SJCRH30 (cell line): ENCODE measurements at regions not wholly inside any gene's neighbourhood (a gene's known extent, or its start where the extent isn't known, plus 50 kb on each side); places are given as distances from the start of the nearest gene placed in this dataset.

ENCODE experiments used
- DNase-seq, 2 experiments: peaks; one replicate each; pipeline ENCODE4 v3.0.0-alpha.2; 2015 to 2020
- H3K27ac ChIP-seq: fragments of 250-450 bp; sonication (Bioruptor Pico); 2 replicates; pipeline ENCODE4 v1.5.1; 2020; ENCODE audit warnings: mild to moderate bottlenecking, moderate library complexity
- H3K27me3 ChIP-seq: fragments of 250-450 bp; sonication (Bioruptor Pico); 2 replicates; pipeline ENCODE4 v1.5.1; 2020; ENCODE audit warnings: mild to moderate bottlenecking, moderate library complexity
- H3K36me3 ChIP-seq: fragments of 250-450 bp; sonication (Bioruptor Pico); 2 replicates; pipeline ENCODE4 v1.5.1; 2020; ENCODE audit warnings: mild to moderate bottlenecking, moderate library complexity
- H3K4me1 ChIP-seq: fragments of 250-450 bp; sonication (Bioruptor Pico); 2 replicates; pipeline ENCODE4 v1.5.1; 2020; ENCODE audit warnings: mild to moderate bottlenecking, moderate library complexity
- H3K4me3 ChIP-seq: fragments of 250-450 bp; sonication (Bioruptor Pico); 2 replicates; pipeline ENCODE4 v1.5.1; 2020; ENCODE audit warnings: mild to moderate bottlenecking, moderate library complexity
- H3K9me3 ChIP-seq: fragments of 250-450 bp; sonication (Bioruptor Pico); replicated peaks from 2 replicates; pipeline ENCODE4 v1.5.1; 2020; ENCODE audit warnings: mild to moderate bottlenecking, moderate library complexity

- Histone ChIP-seq H3K27ac (no peak overlapping the region), H3K27me3 (peaks cover 72% of the 10 kb centered on the region), H3K4me3 (no peak overlapping the region), H3K9me3 (no peaks in the 10 kb centered on the region), H3K36me3 (no peaks in the 10 kb centered on the region), H3K4me1 (no peaks in the 10 kb centered on the region)
- DNase-seq: no peak
Measured at GRCh38 chr22:49016909-49017481, 810.7 kb downstream of the BRD1 start.

- DNase-seq: no peak
- Histone ChIP-seq H3K4me3 (no peak overlapping the region), H3K9me3 (no peaks in the 10 kb centered on the region), H3K4me1 (no peaks in the 10 kb centered on the region), H3K36me3 (no peaks in the 10 kb centered on the region), H3K27ac (no peak overlapping the region), H3K27me3 (peaks cover 72% of the 10 kb centered on the region)
Measured at GRCh38 chr22:49015993-49016908, 811.4 kb downstream of the BRD1 start.

- Histone ChIP-seq H3K36me3 (no peaks in the 10 kb centered on the region), H3K4me3 (no peak overlapping the region), H3K27me3 (peaks cover 79% of the 10 kb centered on the region), H3K27ac (no peak overlapping the region), H3K9me3 (no peaks in the 10 kb centered on the region), H3K4me1 (no peaks in the 10 kb centered on the region)
- no peak for DNase-seq
Measured at GRCh38 chr22:49015459-49015858, 812.2 kb downstream of the BRD1 start.

- Histone ChIP-seq H3K4me3 (no peak overlapping the region), H3K27ac (no peak overlapping the region), H3K4me1 (no peaks in the 10 kb centered on the region), H3K36me3 (no peaks in the 10 kb centered on the region), H3K9me3 (no peaks in the 10 kb centered on the region), H3K27me3 (peaks cover 79% of the 10 kb centered on the region)
- no peak for DNase-seq
Measured at GRCh38 chr22:49014227-49015201, 813.2 kb downstream of the BRD1 start.

GRCh38 chr22:49013707-49014106 lies 814.0 kb downstream of the BRD1 start:
- H3K27ac ChIP-seq: no peak overlapping the region
- DNase-seq: no peak
- H3K4me3 ChIP-seq: no peak overlapping the region
- no peaks in the 10 kb centered on the region for H3K36me3 ChIP-seq
- no peaks in the 10 kb centered on the region for H3K4me1 ChIP-seq
- H3K9me3 ChIP-seq: no peaks in the 10 kb centered on the region
- H3K27me3 ChIP-seq: peaks cover 76% of the 10 kb centered on the region

GRCh38 chr22:49012712-49013395 lies 814.8 kb downstream of the BRD1 start:
- H3K36me3 ChIP-seq: no peaks in the 10 kb centered on the region
- no peaks in the 10 kb centered on the region for H3K4me1 ChIP-seq
- peaks cover 77% of the 10 kb centered on the region for H3K27me3 ChIP-seq
- no peak overlapping the region for H3K27ac ChIP-seq
- H3K4me3 ChIP-seq: no peak overlapping the region
- no peak for DNase-seq
- no peaks in the 10 kb centered on the region for H3K9me3 ChIP-seq

- H3K27me3 ChIP-seq: peaks cover 83% of the 10 kb centered on the region
- no peak for DNase-seq
- H3K36me3 ChIP-seq: no peaks in the 10 kb centered on the region
- H3K4me3 ChIP-seq: no peak overlapping the region
- H3K9me3 ChIP-seq: no peaks in the 10 kb centered on the region
- H3K27ac ChIP-seq: no peak overlapping the region
- no peaks in the 10 kb centered on the region for H3K4me1 ChIP-seq
Measured at GRCh38 chr22:49011769-49012648, 815.7 kb downstream of the BRD1 start.

- H3K36me3 ChIP-seq: no peaks in the 10 kb centered on the region
- no peak for DNase-seq
- H3K27ac ChIP-seq: no peak overlapping the region
- no peaks in the 10 kb centered on the region for H3K4me1 ChIP-seq
- peaks cover 79% of the 10 kb centered on the region for H3K27me3 ChIP-seq
- no peak overlapping the region for H3K4me3 ChIP-seq
- H3K9me3 ChIP-seq: no peaks in the 10 kb centered on the region
Measured at GRCh38 chr22:49011379-49011768, 816.3 kb downstream of the BRD1 start.

- DNase-seq: no peak
- no peaks in the 10 kb centered on the region for H3K4me1 ChIP-seq
Measured at GRCh38 chr22:49010901-49011300, 816.8 kb downstream of the BRD1 start.

DNA sequence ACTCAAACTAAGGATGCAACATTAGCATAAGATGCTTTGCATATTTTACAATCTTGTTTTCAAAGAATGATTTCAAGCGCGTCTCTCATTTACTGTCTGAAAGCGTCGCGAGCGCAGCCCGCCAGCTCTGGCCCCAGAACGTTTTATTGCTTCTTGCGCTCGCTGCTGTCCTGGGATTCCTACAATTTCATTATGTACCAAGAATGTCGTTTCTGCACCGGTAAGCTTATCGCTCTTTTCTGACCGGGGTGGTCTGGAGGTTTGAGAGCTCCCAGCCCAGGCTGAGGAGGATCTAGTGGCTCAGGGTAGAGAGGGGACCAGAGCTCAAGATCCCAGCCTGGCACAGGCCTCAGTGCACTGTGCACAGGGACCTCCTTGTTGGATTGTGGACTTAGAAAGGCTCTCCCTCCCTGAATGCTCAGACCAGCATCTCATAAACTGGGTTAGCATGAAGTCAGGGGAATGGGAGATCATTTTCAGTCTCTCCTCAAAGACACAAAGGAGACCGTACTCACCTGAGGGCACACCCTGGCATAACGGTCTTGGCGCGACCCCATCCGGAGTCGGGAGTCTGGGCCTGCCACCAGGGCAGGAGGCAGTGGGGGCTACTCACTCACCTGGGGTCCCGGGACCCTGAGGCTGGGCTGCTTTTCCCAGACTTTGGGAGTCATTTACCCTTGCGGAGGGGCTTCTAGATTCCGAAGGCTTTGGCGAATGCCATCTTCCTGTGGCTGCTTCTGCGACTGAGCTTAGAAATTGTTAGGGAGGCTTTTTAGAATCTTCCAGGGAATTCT lies 817.4 kb downstream of the BRD1 start:
- H3K27me3 ChIP-seq: peaks cover 78% of the 10 kb centered on the region
- no peak for DNase-seq
- H3K4me1 ChIP-seq: no peaks in the 10 kb centered on the region
- H3K27ac ChIP-seq: no peak overlapping the region
- H3K4me3 ChIP-seq: no peak overlapping the region
- no peaks in the 10 kb centered on the region for H3K9me3 ChIP-seq
- H3K36me3 ChIP-seq: no peaks in the 10 kb centered on the region

More at GRCh38 chr22:49010901-49011300, 816.8 kb downstream of the BRD1 start:
- H3K27ac ChIP-seq: no peak overlapping the region
- no peaks in the 10 kb centered on the region for H3K9me3 ChIP-seq
- H3K4me3 ChIP-seq: no peak overlapping the region
- no peaks in the 10 kb centered on the region for H3K36me3 ChIP-seq
- peaks cover 79% of the 10 kb centered on the region for H3K27me3 ChIP-seq

GRCh38 chr22:49009359-49010063 lies 818.2 kb downstream of the BRD1 start:
- Histone ChIP-seq H3K4me3 (no peak overlapping the region), H3K27ac (no peak overlapping the region), H3K4me1 (no peaks in the 10 kb centered on the region), H3K9me3 (no peaks in the 10 kb centered on the region), H3K27me3 (peaks cover 70% of the 10 kb centered on the region), H3K36me3 (no peaks in the 10 kb centered on the region)
- no peak for DNase-seq

GRCh38 chr22:49008682-49009235 lies 818.9 kb downstream of the BRD1 start:
- no peak for DNase-seq
- Histone ChIP-seq H3K9me3 (no peaks in the 10 kb centered on the region), H3K27ac (no peak overlapping the region)

More at GRCh38 chr22:49008682-49009235, 818.9 kb downstream of the BRD1 start:
- H3K4me3 ChIP-seq: no peak overlapping the region
- peaks cover 64% of the 10 kb centered on the region for H3K27me3 ChIP-seq
- no peaks in the 10 kb centered on the region for H3K36me3 ChIP-seq
- H3K4me1 ChIP-seq: no peaks in the 10 kb centered on the region
